ENCODE measurements at regions not wholly inside any gene's neighbourhood (a gene's known extent, or its start where the extent isn't known, plus 50 kb on each side); places are given as distances from the start of the nearest gene placed in this dataset.
"Not testable (repeated sequence)": the region's sequence is repeated elsewhere in the genome, so short reads cannot be mapped to it uniquely, and the experiment has no call there.

DNA sequence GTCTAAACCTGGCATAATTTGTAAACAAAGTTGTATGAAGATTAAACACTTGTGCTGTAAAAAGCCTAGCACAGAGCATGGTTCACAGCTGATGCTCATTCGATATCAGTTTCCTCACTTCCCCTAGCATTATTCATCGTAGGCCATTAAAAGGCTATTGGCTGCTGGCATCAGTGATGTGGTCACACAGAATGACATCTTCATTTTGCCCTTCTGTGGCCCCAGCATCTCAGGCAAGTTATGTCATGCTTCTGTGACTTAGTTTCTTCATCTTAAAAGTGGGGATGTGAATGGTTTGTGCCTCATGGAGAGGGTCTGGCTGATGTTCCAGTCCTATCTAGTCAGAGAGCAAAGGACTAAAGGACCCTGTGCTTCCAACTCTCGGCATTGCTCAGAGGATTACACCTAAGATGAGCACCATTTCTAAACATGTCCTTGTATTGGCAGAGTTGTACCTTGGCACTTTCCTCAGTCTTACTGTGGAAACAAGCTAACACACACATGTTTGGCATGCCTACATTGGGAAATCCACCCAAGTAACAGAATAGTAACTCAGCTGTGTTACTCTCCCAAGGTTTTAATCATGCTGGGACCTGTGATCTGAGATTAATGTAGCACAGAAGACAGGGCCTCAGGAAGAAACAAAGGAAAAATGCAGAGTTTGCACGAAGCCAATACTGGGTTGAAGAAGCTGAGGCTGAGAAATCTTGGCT lies 83.5 kb upstream of the OR9Q1 start:
- ChIA-PET POLR2A (no interaction called here), CTCF (ENCODE audit: unreplicated experiment) (no interaction called here)
- H3K9me2 ChIP-seq (ENCODE audit: insufficient read depth, low read length) = no peaks in the 10 kb centered on the region
- H3K27ac ChIP-seq (ENCODE audit: low read depth, low read length, poor library complexity, severe bottlenecking) = no peak overlapping the region
- no peaks in the 10 kb centered on the region for H3K9me3 ChIP-seq (ENCODE audit: low read length)
- no peaks in the 10 kb centered on the region for H3K36me3 ChIP-seq (ENCODE audit: insufficient read depth, low read length)
- H3K4me3 ChIP-seq (ENCODE audit: low read depth, low read length, poor library complexity, severe bottlenecking) = no peak overlapping the region
- no TSS peak for BruUV-seq (replicated peaks)
- intact Hi-C loops (cut with micrococcal nuclease; ENCODE audit: unreplicated experiment) = no loop called here
- H3K4me1 ChIP-seq (ENCODE audit: insufficient read depth, low read length, poor library complexity, severe bottlenecking) = no peaks in the 10 kb centered on the region
- no peak overlapping the region for H3K4me2 ChIP-seq (ENCODE audit: low read length)
- TF ChIP-seq, protein P1, sequence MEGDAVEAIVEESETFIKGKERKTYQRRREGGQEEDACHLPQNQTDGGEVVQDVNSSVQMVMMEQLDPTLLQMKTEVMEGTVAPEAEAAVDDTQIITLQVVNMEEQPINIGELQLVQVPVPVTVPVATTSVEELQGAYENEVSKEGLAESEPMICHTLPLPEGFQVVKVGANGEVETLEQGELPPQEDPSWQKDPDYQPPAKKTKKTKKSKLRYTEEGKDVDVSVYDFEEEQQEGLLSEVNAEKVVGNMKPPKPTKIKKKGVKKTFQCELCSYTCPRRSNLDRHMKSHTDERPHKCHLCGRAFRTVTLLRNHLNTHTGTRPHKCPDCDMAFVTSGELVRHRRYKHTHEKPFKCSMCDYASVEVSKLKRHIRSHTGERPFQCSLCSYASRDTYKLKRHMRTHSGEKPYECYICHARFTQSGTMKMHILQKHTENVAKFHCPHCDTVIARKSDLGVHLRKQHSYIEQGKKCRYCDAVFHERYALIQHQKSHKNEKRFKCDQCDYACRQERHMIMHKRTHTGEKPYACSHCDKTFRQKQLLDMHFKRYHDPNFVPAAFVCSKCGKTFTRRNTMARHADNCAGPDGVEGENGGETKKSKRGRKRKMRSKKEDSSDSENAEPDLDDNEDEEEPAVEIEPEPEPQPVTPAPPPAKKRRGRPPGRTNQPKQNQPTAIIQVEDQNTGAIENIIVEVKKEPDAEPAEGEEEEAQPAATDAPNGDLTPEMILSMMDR (conservative IDR thresholded peaks at IDR 0.05; ENCODE audit: low read length) = no peak
- no peak for TF ChIP-seq EZH2phosphoT487 (IDR thresholded peaks at IDR 0.05; ENCODE audit: borderline replicate concordance, low read depth, low read length)
- H4K20me1 ChIP-seq (ENCODE audit: insufficient read depth, low read length) = no peaks in the 10 kb centered on the region
- H3K79me2 ChIP-seq (ENCODE audit: insufficient read depth, low read depth, low read length) = no peaks in the 10 kb centered on the region
- H2AFZ ChIP-seq (ENCODE audit: low read length) = no peak overlapping the region
- DNase-seq (ENCODE audit: low spot score) = no peak

- no peaks in the 10 kb centered on the region for H4K20me1 ChIP-seq (ENCODE audit: insufficient read depth, low read length)
- no peaks in the 10 kb centered on the region for H3K4me1 ChIP-seq (ENCODE audit: insufficient read depth, low read length, poor library complexity, severe bottlenecking)
- H3K9me2 ChIP-seq (ENCODE audit: insufficient read depth, low read length) = no peaks in the 10 kb centered on the region
- CTCF ChIA-PET (ENCODE audit: unreplicated experiment) = no interaction called here
- intact Hi-C loops (cut with micrococcal nuclease; ENCODE audit: unreplicated experiment) = no loop called here
- DNase-seq (ENCODE audit: low spot score) = no peak
- no TSS peak for BruUV-seq (replicated peaks)
- no peak for TF ChIP-seq EZH2phosphoT487 (IDR thresholded peaks at IDR 0.05; ENCODE audit: borderline replicate concordance, low read depth, low read length)
- TF ChIP-seq, protein P1 (conservative IDR thresholded peaks at IDR 0.05; ENCODE audit: low read length) = no peak
- H3K36me3 ChIP-seq (ENCODE audit: insufficient read depth, low read length) = no peaks in the 10 kb centered on the region
- H3K9me3 ChIP-seq (ENCODE audit: low read length) = no peaks in the 10 kb centered on the region
- H3K4me3 ChIP-seq (ENCODE audit: low read depth, low read length, poor library complexity, severe bottlenecking) = no peak overlapping the region
- H3K79me2 ChIP-seq (ENCODE audit: insufficient read depth, low read depth, low read length) = no peaks in the 10 kb centered on the region
- H3K27ac ChIP-seq (ENCODE audit: low read depth, low read length, poor library complexity, severe bottlenecking) = no peak overlapping the region
- H2AFZ ChIP-seq (ENCODE audit: low read length) = no peak overlapping the region
- H3K4me2 ChIP-seq (ENCODE audit: low read length) = no peak overlapping the region
- POLR2A ChIA-PET = interaction anchor here (0.5 kb wide), 1 partner anchor 10 kb away, joined by 3 read pairs; no protein-coding TSS in a partner anchor
Observed at GRCh38 chr11:57941875-57942274, 81.8 kb upstream of the OR9Q1 start.

DNA sequence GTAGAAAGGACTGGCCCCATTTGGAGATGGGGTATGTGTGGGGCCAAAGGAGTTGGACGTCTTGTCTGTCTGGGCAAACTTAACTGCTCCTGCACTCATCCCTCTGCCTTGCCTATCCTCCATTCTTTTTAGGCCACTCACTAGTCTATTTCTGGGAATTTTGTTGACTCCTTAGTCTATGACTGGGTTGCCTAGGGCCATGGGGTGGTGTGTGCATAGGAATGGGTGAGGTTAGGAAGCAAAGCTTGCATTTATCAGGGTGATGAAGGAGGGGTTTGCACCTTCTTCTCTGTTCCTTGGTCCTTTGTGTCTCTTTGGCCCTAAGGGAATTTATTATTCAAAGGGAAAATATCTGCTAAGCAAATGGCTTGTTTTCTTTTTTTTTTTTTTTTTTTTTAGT lies 80.9 kb upstream of the OR9Q1 start:
- intact Hi-C loops (cut with micrococcal nuclease; ENCODE audit: unreplicated experiment) = no loop called here
- no peaks in the 10 kb centered on the region for H3K9me2 ChIP-seq (ENCODE audit: insufficient read depth, low read length)
- CTCF ChIA-PET (ENCODE audit: unreplicated experiment) = no interaction called here
- no peak overlapping the region for H3K27ac ChIP-seq (ENCODE audit: low read depth, low read length, poor library complexity, severe bottlenecking)
- no peaks in the 10 kb centered on the region for H3K4me1 ChIP-seq (ENCODE audit: insufficient read depth, low read length, poor library complexity, severe bottlenecking)
- no peaks in the 10 kb centered on the region for H3K9me3 ChIP-seq (ENCODE audit: low read length)
- TF ChIP-seq, protein P1 (conservative IDR thresholded peaks at IDR 0.05; ENCODE audit: low read length) = no peak
- TF ChIP-seq EZH2phosphoT487 (IDR thresholded peaks at IDR 0.05; ENCODE audit: borderline replicate concordance, low read depth, low read length) = no peak
- H2AFZ ChIP-seq (ENCODE audit: low read length) = no peak overlapping the region
- no peaks in the 10 kb centered on the region for H4K20me1 ChIP-seq (ENCODE audit: insufficient read depth, low read length)
- no peak overlapping the region for H3K4me2 ChIP-seq (ENCODE audit: low read length)
- no TSS peak for BruUV-seq (replicated peaks)
- POLR2A ChIA-PET = no interaction called here
- DNase-seq (ENCODE audit: low spot score) = no peak
- H3K36me3 ChIP-seq (ENCODE audit: insufficient read depth, low read length) = no peaks in the 10 kb centered on the region
- H3K4me3 ChIP-seq (ENCODE audit: low read depth, low read length, poor library complexity, severe bottlenecking) = no peak overlapping the region
- no peaks in the 10 kb centered on the region for H3K79me2 ChIP-seq (ENCODE audit: insufficient read depth, low read depth, low read length)

DNA sequence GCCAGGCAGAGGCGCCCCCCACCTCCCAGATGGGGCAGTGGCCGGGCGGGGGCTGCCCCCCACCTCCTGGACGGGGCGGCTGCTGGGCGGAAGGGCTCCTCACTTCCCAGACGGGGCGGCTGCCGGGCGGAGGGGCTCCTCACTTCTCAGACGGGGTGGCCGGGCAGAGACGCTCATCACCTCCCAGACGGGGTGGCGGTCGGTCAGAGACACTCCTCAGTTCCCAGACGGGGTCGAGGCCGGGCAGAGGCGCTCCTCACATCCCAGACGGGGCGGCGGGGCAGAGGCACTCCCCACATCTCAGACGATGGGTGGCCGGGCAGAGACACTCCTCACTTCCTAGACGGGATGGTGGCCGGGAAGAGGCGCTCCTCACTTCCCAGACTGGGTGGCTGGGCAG lies 79.9 kb upstream of the OR9Q1 start:
- H3K27ac ChIP-seq (ENCODE audit: low read depth, low read length, poor library complexity, severe bottlenecking); H3K9me2 ChIP-seq (ENCODE audit: insufficient read depth, low read length): not testable (repeated sequence)

More for the DNA sequence above, 79.9 kb upstream of the OR9Q1 start:
- H3K9me3 ChIP-seq (ENCODE audit: low read length); H4K20me1 ChIP-seq (ENCODE audit: insufficient read depth, low read length); H3K4me2 ChIP-seq (ENCODE audit: low read length); intact Hi-C loops (cut with micrococcal nuclease; ENCODE audit: unreplicated experiment); BruUV-seq (replicated peaks); H3K79me2 ChIP-seq (ENCODE audit: insufficient read depth, low read depth, low read length); H3K36me3 ChIP-seq (ENCODE audit: insufficient read depth, low read length); H3K4me1 ChIP-seq (ENCODE audit: insufficient read depth, low read length, poor library complexity, severe bottlenecking); H2AFZ ChIP-seq (ENCODE audit: low read length); CTCF ChIA-PET (ENCODE audit: unreplicated experiment); H3K4me3 ChIP-seq (ENCODE audit: low read depth, low read length, poor library complexity, severe bottlenecking); POLR2A ChIA-PET; DNase-seq (ENCODE audit: low spot score): not testable (repeated sequence)

Measured in OCI-LY7 (cell line).